KMS-11 (cell line): ENCODE measurements at regions not wholly inside any gene's neighbourhood (a gene's known extent, or its start where the extent isn't known, plus 50 kb on each side); places are given as distances from the start of the nearest gene placed in this dataset.

Source experiments
- H2AFZ ChIP-seq: fragments of 200-600 bp; sonication (generic); 2 replicates; pipeline ENCODE4 v1.6.1; 2016; ENCODE audit warnings: antibody characterized with exemption, mixed run types, low read depth
- H3K27ac ChIP-seq: fragments of 200-600 bp; sonication (generic); 2 replicates; pipeline ENCODE4 v1.6.1; 2016; ENCODE audit warnings: mild to moderate bottlenecking, mixed run types
- H3K27me3 ChIP-seq: fragments of 200-600 bp; sonication (generic); 2 replicates; pipeline ENCODE4 v1.6.1; 2017; ENCODE audit warnings: mild to moderate bottlenecking, low read depth, mixed run types, moderate library complexity; ENCODE audit not compliant: insufficient read depth
- H3K36me3 ChIP-seq: fragments of 200-600 bp; sonication (generic); 2 replicates; pipeline ENCODE4 v1.6.1; 2017; ENCODE audit warnings: mild to moderate bottlenecking, mixed run types; ENCODE audit not compliant: insufficient read depth
- H3K4me1 ChIP-seq: fragments of 200-600 bp; sonication (generic); 2 replicates; pipeline ENCODE4 v1.6.1; 2016; ENCODE audit warnings: mild to moderate bottlenecking, low read depth, mixed run types; ENCODE audit not compliant: poor library complexity, severe bottlenecking
- H3K4me2 ChIP-seq: fragments of 200-600 bp; sonication (generic); 2 replicates; pipeline ENCODE4 v1.7.0; 2016; ENCODE audit warnings: mild to moderate bottlenecking, mixed run types
- H3K4me3 ChIP-seq: fragments of 200-600 bp; sonication (generic); IDR thresholded peaks from 2 replicates; pipeline ENCODE4 v1.6.1; 2017; ENCODE audit warnings: low read depth, low read length, mixed read lengths; ENCODE audit not compliant: insufficient read depth
- H3K79me2 ChIP-seq: fragments of 200-600 bp; sonication (generic); 2 replicates; pipeline ENCODE4 v1.6.1; 2016; ENCODE audit warnings: low read depth, mixed run types; ENCODE audit not compliant: insufficient read depth
- H3K9ac ChIP-seq: fragments of 200-600 bp; sonication (generic); 2 replicates; pipeline ENCODE4 v1.6.1; 2016; ENCODE audit warnings: mild to moderate bottlenecking, mixed run types
- H4K20me1 ChIP-seq: fragments of 200-600 bp; sonication (generic); 2 replicates; pipeline ENCODE4 v1.6.1; 2016; ENCODE audit warnings: mild to moderate bottlenecking, mixed run types; ENCODE audit not compliant: insufficient read depth
- TF ChIP-seq, protein P1 (sequence below): fragments of 200-600 bp; sonication (generic); conservative IDR thresholded peaks from 2 replicates; pipeline ENCODE4 v1.6.1; 2017; ENCODE audit warnings: low read depth, mild to moderate bottlenecking, antibody characterized with exemption, low read length, moderate library complexity, mixed read lengths

- Histone ChIP-seq H2AFZ (no peak overlapping the region), H3K79me2 (no peaks in the 10 kb centered on the region), H3K4me2 (no peak overlapping the region), H3K4me3 (no peak overlapping the region), H3K27ac (no peak overlapping the region), H3K4me1 (no peaks in the 10 kb centered on the region), H3K36me3 (no peaks in the 10 kb centered on the region), H3K9ac (no peak overlapping the region), H3K27me3 (no peaks in the 10 kb centered on the region), H4K20me1 (no peaks in the 10 kb centered on the region)
- TF ChIP-seq, protein P1, sequence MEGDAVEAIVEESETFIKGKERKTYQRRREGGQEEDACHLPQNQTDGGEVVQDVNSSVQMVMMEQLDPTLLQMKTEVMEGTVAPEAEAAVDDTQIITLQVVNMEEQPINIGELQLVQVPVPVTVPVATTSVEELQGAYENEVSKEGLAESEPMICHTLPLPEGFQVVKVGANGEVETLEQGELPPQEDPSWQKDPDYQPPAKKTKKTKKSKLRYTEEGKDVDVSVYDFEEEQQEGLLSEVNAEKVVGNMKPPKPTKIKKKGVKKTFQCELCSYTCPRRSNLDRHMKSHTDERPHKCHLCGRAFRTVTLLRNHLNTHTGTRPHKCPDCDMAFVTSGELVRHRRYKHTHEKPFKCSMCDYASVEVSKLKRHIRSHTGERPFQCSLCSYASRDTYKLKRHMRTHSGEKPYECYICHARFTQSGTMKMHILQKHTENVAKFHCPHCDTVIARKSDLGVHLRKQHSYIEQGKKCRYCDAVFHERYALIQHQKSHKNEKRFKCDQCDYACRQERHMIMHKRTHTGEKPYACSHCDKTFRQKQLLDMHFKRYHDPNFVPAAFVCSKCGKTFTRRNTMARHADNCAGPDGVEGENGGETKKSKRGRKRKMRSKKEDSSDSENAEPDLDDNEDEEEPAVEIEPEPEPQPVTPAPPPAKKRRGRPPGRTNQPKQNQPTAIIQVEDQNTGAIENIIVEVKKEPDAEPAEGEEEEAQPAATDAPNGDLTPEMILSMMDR, result no peak
Measured at GRCh38 chr2:143819190-143819735, 690.0 kb downstream of the ARHGAP15 start.
